Ishikawa (cell line): ENCODE measurements at regions not wholly inside any gene's neighbourhood (a gene's known extent, or its start where the extent isn't known, plus 50 kb on each side); places are given as distances from the start of the nearest gene placed in this dataset.

Experiments used
- CEBPB ChIP-seq: IDR thresholded peaks from 2 replicates; pipeline ENCODE4 v1.6.1; 2012
- CREB1 ChIP-seq: IDR thresholded peaks from 2 replicates; pipeline ENCODE4 v1.6.1; 2012; ENCODE audit warnings: low read depth
- EGR1 ChIP-seq: IDR thresholded peaks from 2 replicates; pipeline ENCODE4 v1.6.1; 2012
- EP300 ChIP-seq: IDR thresholded peaks from 2 replicates; pipeline ENCODE4 v1.6.1; 2012; ENCODE audit warnings: borderline replicate concordance
- FOXM1 ChIP-seq: IDR thresholded peaks from 2 replicates; pipeline ENCODE4 v1.6.1; 2012; ENCODE audit warnings: low read depth, borderline replicate concordance
- NFIC ChIP-seq: IDR thresholded peaks from 2 replicates; pipeline ENCODE4 v1.6.1; 2012
- RAD21 ChIP-seq: IDR thresholded peaks from 2 replicates; pipeline ENCODE4 v1.6.1; 2012; ENCODE audit warnings: low read depth
- REST ChIP-seq: IDR thresholded peaks from 2 replicates; pipeline ENCODE4 v1.6.1; 2012; ENCODE audit warnings: low read depth, mild to moderate bottlenecking
- TAF1 ChIP-seq: IDR thresholded peaks from 2 replicates; pipeline ENCODE4 v1.6.1; 2012; ENCODE audit warnings: low read depth, mild to moderate bottlenecking
- TCF12 ChIP-seq: IDR thresholded peaks from 2 replicates; pipeline ENCODE4 v1.6.1; 2012; ENCODE audit warnings: low read depth
- TEAD4 ChIP-seq: IDR thresholded peaks from 2 replicates; pipeline ENCODE4 v1.6.1; 2012
- USF1 ChIP-seq: IDR thresholded peaks from 2 replicates; pipeline ENCODE4 v1.6.1; 2012
- YY1 ChIP-seq: IDR thresholded peaks from 2 replicates; pipeline ENCODE4 v1.6.1; 2012; ENCODE audit warnings: low read depth
- ZBTB7A ChIP-seq: IDR thresholded peaks from 2 replicates; pipeline ENCODE4 v1.6.1; 2012; ENCODE audit warnings: low read depth
- TF ChIP-seq, protein P1 (sequence below): IDR thresholded peaks from 2 replicates; pipeline ENCODE4 v1.6.1; 2012

GRCh38 chr6:88473589-88473988, 307.4 kb upstream of the CNR1 start:
- TF ChIP-seq RAD21 (no peak), TAF1 (no peak), TEAD4 (no peak), ZBTB7A (no peak), FOXM1 (no peak), EP300 (no peak), REST (no peak), EGR1 (no peak), TCF12 (no peak), USF1 (no peak), CEBPB (no peak), NFIC (no peak)
- TF ChIP-seq, protein P1, sequence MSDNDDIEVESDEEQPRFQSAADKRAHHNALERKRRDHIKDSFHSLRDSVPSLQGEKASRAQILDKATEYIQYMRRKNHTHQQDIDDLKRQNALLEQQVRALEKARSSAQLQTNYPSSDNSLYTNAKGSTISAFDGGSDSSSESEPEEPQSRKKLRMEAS: no peak

- TF ChIP-seq RAD21: no peak
- no peak for TF ChIP-seq EGR1
- TF ChIP-seq YY1: no peak
- TF ChIP-seq CREB1: no peak
- no peak for TF ChIP-seq EP300
- TF ChIP-seq NFIC: no peak
- no peak for TF ChIP-seq FOXM1
- TF ChIP-seq TCF12: no peak
- no peak for TF ChIP-seq ZBTB7A
Measured at GRCh38 chr6:88472851-88473525, 306.8 kb upstream of the CNR1 start.

- no peak for TF ChIP-seq EGR1
- no peak for TF ChIP-seq CREB1
- TF ChIP-seq TAF1: no peak
- no peak for TF ChIP-seq NFIC
- TF ChIP-seq REST: no peak
- TF ChIP-seq EP300: no peak
- TF ChIP-seq CEBPB: no peak
- no peak for TF ChIP-seq YY1
- no peak for TF ChIP-seq ZBTB7A
- TF ChIP-seq TEAD4: no peak
- TF ChIP-seq, protein P1: no peak
- TF ChIP-seq TCF12: no peak
- no peak for TF ChIP-seq FOXM1
- no peak for TF ChIP-seq RAD21
- TF ChIP-seq USF1: no peak
Measured at GRCh38 chr6:88459643-88460042, 293.5 kb upstream of the CNR1 start.

- no peak for TF ChIP-seq EP300
- no peak for TF ChIP-seq TAF1
- no peak for TF ChIP-seq RAD21
- no peak for TF ChIP-seq ZBTB7A
- TF ChIP-seq TEAD4: no peak
- TF ChIP-seq FOXM1: no peak
- no peak for TF ChIP-seq EGR1
- TF ChIP-seq, protein P1: no peak
- TF ChIP-seq YY1: no peak
Measured at GRCh38 chr6:88459189-88459588, 293.0 kb upstream of the CNR1 start.

DNA sequence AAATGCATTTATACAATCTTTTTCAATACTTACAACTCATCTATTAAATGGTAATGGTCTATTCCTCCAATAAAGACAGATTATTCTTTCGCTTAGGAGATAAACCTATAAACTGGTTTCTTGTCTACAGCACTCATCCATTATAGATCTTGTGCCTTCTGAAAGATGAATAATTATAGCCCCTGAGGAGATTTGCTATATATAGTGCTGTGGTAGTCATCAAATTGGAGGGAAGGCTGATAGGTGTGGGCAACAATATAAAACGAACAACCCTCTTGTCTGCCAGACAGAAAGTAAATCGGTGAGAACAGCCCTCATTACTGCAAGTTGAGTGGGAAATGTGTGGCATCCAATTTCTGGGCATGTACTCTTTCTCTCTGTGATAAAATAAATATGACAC, 292.5 kb upstream of the CNR1 start:
- TF ChIP-seq EP300: no peak
- TF ChIP-seq EGR1: no peak
- TF ChIP-seq YY1: no peak
- no peak for TF ChIP-seq ZBTB7A
- no peak for TF ChIP-seq CEBPB
- no peak for TF ChIP-seq NFIC
- no peak for TF ChIP-seq TEAD4
- no peak for TF ChIP-seq USF1
- TF ChIP-seq TAF1: no peak
